ENCODE measurements at regions not wholly inside any gene's neighbourhood (a gene's known extent, or its start where the extent isn't known, plus 50 kb on each side); places are given as distances from the start of the nearest gene placed in this dataset.

- Histone ChIP-seq H3K27ac (ENCODE audit: low read depth in 1 of 2, low read length in 1 of 2) (no peak overlapping the region), H3K36me3 (ENCODE audit: control insufficient read depth in 4 of 4, insufficient read depth in 4 of 4, low read length in 4 of 4) (no peaks in the 10 kb centered on the region), H3K27me3 (ENCODE audit: control insufficient read depth in 3 of 3, insufficient read depth in 3 of 3, low read length in 2 of 3) (no peaks in the 10 kb centered on the region), H3K4me1 (ENCODE audit: control insufficient read depth in 5 of 5, insufficient read depth in 5 of 5, low read length in 5 of 5) (peaks cover 0 to 16% (median 0%) of the 10 kb centered on the region in 5 donors), H3K9me3 (ENCODE audit: control insufficient read depth in 4 of 4, insufficient read depth in 3 of 4, low read length in 3 of 4) (no peaks in the 10 kb centered on the region), H3K9ac (ENCODE audit: insufficient read depth in 1 of 2, low read length in 2 of 2) (no peak overlapping the region), H3K4me3 (no peak overlapping the region)
- 93 to 97% methylated on average over 4 of the region's 4 CpGs for WGBS, 2 donors
- DNase-seq (no peak), ATAC-seq (ENCODE audit: insufficient read depth, low FRiP score) (no peak)
- no peak for TF ChIP-seq CTCF (IDR thresholded peaks at IDR 0.05; ENCODE audit: control extremely low read depth, extremely low read depth)
These were observed 360.6 kb upstream of the ANKRD30A start for GRCh38 chr10:36764823-36765222.

- WGBS, 2 donors = 86 to 90% methylated on average over 1 of the region's 1 CpG
- ATAC-seq (ENCODE audit: insufficient read depth, low FRiP score) = no peak
- no peaks in the 10 kb centered on the region for H3K9me3 ChIP-seq (ENCODE audit: control insufficient read depth in 4 of 4, insufficient read depth in 3 of 4, low read length in 3 of 4)
- peaks cover 0 to 5% (median under 1%) of the 10 kb centered on the region in 5 donors for H3K4me1 ChIP-seq (ENCODE audit: control insufficient read depth in 5 of 5, insufficient read depth in 5 of 5, low read length in 5 of 5)
- no peak for TF ChIP-seq CTCF (IDR thresholded peaks at IDR 0.05; ENCODE audit: control extremely low read depth, extremely low read depth)
- DNase-seq = no peak
- H3K9ac ChIP-seq (ENCODE audit: insufficient read depth in 1 of 2, low read length in 2 of 2) = no peak overlapping the region
- no peaks in the 10 kb centered on the region for H3K27me3 ChIP-seq (ENCODE audit: control insufficient read depth in 3 of 3, insufficient read depth in 3 of 3, low read length in 2 of 3)
- H3K36me3 ChIP-seq (ENCODE audit: control insufficient read depth in 4 of 4, insufficient read depth in 4 of 4, low read length in 4 of 4) = no peaks in the 10 kb centered on the region
- no peak overlapping the region for H3K4me3 ChIP-seq
- H3K27ac ChIP-seq (ENCODE audit: low read depth in 1 of 2, low read length in 1 of 2) = no peak overlapping the region
These were observed 364.3 kb upstream of the ANKRD30A start for GRCh38 chr10:36761121-36761520.

- ATAC-seq (ENCODE audit: insufficient read depth, low FRiP score) = no peak
- TF ChIP-seq CTCF (IDR thresholded peaks at IDR 0.05; ENCODE audit: control extremely low read depth, extremely low read depth) = no peak
These were observed 366.1 kb upstream of the ANKRD30A start for GRCh38 chr10:36759141-36759805.

More at GRCh38 chr10:36759141-36759805, 366.1 kb upstream of the ANKRD30A start:
- H3K4me1 ChIP-seq (ENCODE audit: control insufficient read depth in 5 of 5, insufficient read depth in 5 of 5, low read length in 5 of 5) = peaks cover 0 to 3% (median 0%) of the 10 kb centered on the region in 5 donors
- H3K36me3 ChIP-seq (ENCODE audit: control insufficient read depth in 4 of 4, insufficient read depth in 4 of 4, low read length in 4 of 4) = no peaks in the 10 kb centered on the region
- WGBS, 2 donors = 70 to 79% methylated on average over 3 of the region's 3 CpGs
- no peak overlapping the region for H3K4me3 ChIP-seq
- no peak overlapping the region for H3K9ac ChIP-seq (ENCODE audit: insufficient read depth in 1 of 2, low read length in 2 of 2)
- H3K27ac ChIP-seq (ENCODE audit: low read depth in 1 of 2, low read length in 1 of 2) = no peak overlapping the region
- H3K27me3 ChIP-seq (ENCODE audit: control insufficient read depth in 3 of 3, insufficient read depth in 3 of 3, low read length in 2 of 3) = no peaks in the 10 kb centered on the region
- H3K9me3 ChIP-seq (ENCODE audit: control insufficient read depth in 4 of 4, insufficient read depth in 3 of 4, low read length in 3 of 4) = no peaks in the 10 kb centered on the region
- peak in 2 of 3 donors; percentile 4 to 13 for DNase-seq
